ENCODE measurements at regions not wholly inside any gene's neighbourhood (a gene's known extent, or its start where the extent isn't known, plus 50 kb on each side); places are given as distances from the start of the nearest gene placed in this dataset.

GRCh38 chr1:208503787-208504186, 259.6 kb upstream of the PLXNA2 start:
- H3K27ac ChIP-seq = no peak overlapping the region
- no peaks in the 10 kb centered on the region for H3K9me3 ChIP-seq
- no peak for DNase-seq
- intact Hi-C loops (cut with DNase I; ENCODE audit: low total_unique reads) (no loop called here), in situ Hi-C loops (cut with MboI; ENCODE audit: low pct_ligation_motif_present in 1 of 4, low pct_unique_long_range_greater_than_20kb in 1 of 4, low sequenced_read_pairs in 3 of 4) (no loop called here)
- no peaks in the 10 kb centered on the region for H3K27me3 ChIP-seq
- TF ChIP-seq CTCF (IDR thresholded peaks at IDR 0.05) (no peak), EP300 (IDR thresholded peaks at IDR 0.05; ENCODE audit: low read depth) (no peak), POLR2A (IDR thresholded peaks at IDR 0.05) (no peak), POLR2AphosphoS5 (IDR thresholded peaks at IDR 0.05) (no peak)
- peaks cover 0 to 6% (median 0%) of the 10 kb centered on the region in 4 donors for H3K4me1 ChIP-seq
- 69 to 78% methylated on average over 5 to 8 of the region's 8 CpGs for WGBS, 2 donors (ENCODE audit: low coverage in 1 of 2)
- no peaks in the 10 kb centered on the region for H3K36me3 ChIP-seq
- no peak overlapping the region for H3K4me3 ChIP-seq

GRCh38 chr1:208506812-208507211, 262.6 kb upstream of the PLXNA2 start:
- Histone ChIP-seq H3K27ac (no peak overlapping the region), H3K27me3 (no peaks in the 10 kb centered on the region), H3K36me3 (no peaks in the 10 kb centered on the region), H3K9me3 (no peaks in the 10 kb centered on the region), H3K4me1 (peaks cover 0 to 9% (median 0%) of the 10 kb centered on the region in 4 donors), H3K4me3 (no peak overlapping the region)
- intact Hi-C loops (cut with DNase I; ENCODE audit: low total_unique reads) = no loop called here
- TF ChIP-seq POLR2AphosphoS5 (IDR thresholded peaks at IDR 0.05) (no peak), EP300 (IDR thresholded peaks at IDR 0.05; ENCODE audit: low read depth) (no peak), CTCF (IDR thresholded peaks at IDR 0.05) (no peak), POLR2A (IDR thresholded peaks at IDR 0.05) (no peak)
- in situ Hi-C loops (cut with MboI; ENCODE audit: low pct_ligation_motif_present in 1 of 4, low pct_unique_long_range_greater_than_20kb in 1 of 4, low sequenced_read_pairs in 3 of 4) = no loop called here
- DNase-seq = no peak
- 84 to 91% methylated on average over 2 of the region's 2 CpGs for WGBS, 2 donors (ENCODE audit: low coverage in 1 of 2)

GRCh38 chr1:208509072-208509471, 264.9 kb upstream of the PLXNA2 start:
- Histone ChIP-seq H3K27ac (no peak overlapping the region), H3K4me1 (peaks cover 0 to 9% (median 0%) of the 10 kb centered on the region in 4 donors), H3K9me3 (no peaks in the 10 kb centered on the region), H3K27me3 (no peaks in the 10 kb centered on the region), H3K4me3 (no peak overlapping the region), H3K36me3 (no peaks in the 10 kb centered on the region)
- no peak for DNase-seq
- WGBS, 2 donors (ENCODE audit: low coverage in 1 of 2) = 0 to 42% methylated on average over 1 to 2 of the region's 2 CpGs
- in situ Hi-C loops (cut with MboI; ENCODE audit: low pct_ligation_motif_present in 1 of 4, low pct_unique_long_range_greater_than_20kb in 1 of 4, low sequenced_read_pairs in 3 of 4) (no loop called here), intact Hi-C loops (cut with DNase I; ENCODE audit: low total_unique reads) (no loop called here)
- TF ChIP-seq POLR2AphosphoS5 (IDR thresholded peaks at IDR 0.05) (no peak), CTCF (IDR thresholded peaks at IDR 0.05) (no peak), EP300 (IDR thresholded peaks at IDR 0.05; ENCODE audit: low read depth) (no peak), POLR2A (IDR thresholded peaks at IDR 0.05) (no peak)

GRCh38 chr1:208510192-208510952, 266.2 kb upstream of the PLXNA2 start:
- intact Hi-C loops (cut with DNase I; ENCODE audit: low total_unique reads) (no loop called here), in situ Hi-C loops (cut with MboI; ENCODE audit: low pct_ligation_motif_present in 1 of 4, low pct_unique_long_range_greater_than_20kb in 1 of 4, low sequenced_read_pairs in 3 of 4) (no loop called here)
- no peak for DNase-seq
- WGBS, 2 donors (ENCODE audit: low coverage in 1 of 2) = 88 to 100% methylated on average over 1 to 5 of the region's 5 CpGs
- no peaks in the 10 kb centered on the region for H3K27me3 ChIP-seq
- H3K27ac ChIP-seq = no peak overlapping the region
- TF ChIP-seq CTCF (IDR thresholded peaks at IDR 0.05) (no peak), POLR2A (IDR thresholded peaks at IDR 0.05) (no peak)
- H3K9me3 ChIP-seq = no peaks in the 10 kb centered on the region
- peaks cover 0 to 9% (median 0%) of the 10 kb centered on the region in 4 donors for H3K4me1 ChIP-seq
- no peaks in the 10 kb centered on the region for H3K36me3 ChIP-seq
- no peak overlapping the region for H3K4me3 ChIP-seq
